Neural cell (in vitro differentiated cells): ENCODE measurements at regions not wholly inside any gene's neighbourhood (a gene's known extent, or its start where the extent isn't known, plus 50 kb on each side); places are given as distances from the start of the nearest gene placed in this dataset.

Source experiments
- H2AFZ ChIP-seq: fragments of 200-600, 300-800 bp; sonication (generic), shearing (Covaris generic); 2 replicates; pipeline ENCODE4 v1.6.0; 2014; ENCODE audit warnings: low read depth, mild to moderate bottlenecking, antibody characterized with exemption, low read length, moderate library complexity
- H3F3A ChIP-seq: fragments of 200-600 bp; shearing (Covaris generic); 2 replicates; pipeline ENCODE4 v1.6.1; 2016; ENCODE audit warnings: mild to moderate bottlenecking, moderate library complexity, mixed read lengths, antibody characterized with exemption, low read length; ENCODE audit not compliant: insufficient read depth, poor library complexity, severe bottlenecking
- H3K27ac ChIP-seq: fragments of 200-600, 300-800 bp; sonication (generic), shearing (Covaris generic); 2 replicates; pipeline ENCODE4 v1.5.1; 2014; ENCODE audit warnings: mild to moderate bottlenecking, low read length, moderate library complexity
- H3K27me3 ChIP-seq: fragments of 300-800, 200-600 bp; sonication (generic), shearing (Covaris generic); 2 replicates; pipeline ENCODE4 v1.6.0; 2014; ENCODE audit warnings: mild to moderate bottlenecking, low read depth, low read length, moderate library complexity; ENCODE audit not compliant: insufficient read depth
- H3K36me3 ChIP-seq: fragments of 300-800, 200-600 bp; sonication (generic), shearing (Covaris generic); 2 replicates; pipeline ENCODE4 v1.5.1; 2014; ENCODE audit warnings: mild to moderate bottlenecking, antibody characterized with exemption, low read length, moderate library complexity; ENCODE audit not compliant: insufficient read depth
- H3K4me2 ChIP-seq: fragments of 300-800, 200-600 bp; sonication (generic), shearing (Covaris generic); 2 replicates; pipeline ENCODE4 v1.6.0; 2014; ENCODE audit warnings: mild to moderate bottlenecking, low read length
- H3K4me3 ChIP-seq: fragments of 300-800, 200-600 bp; sonication (generic), shearing (Covaris generic); 2 replicates; pipeline ENCODE4 v1.5.1; 2014; ENCODE audit warnings: mild to moderate bottlenecking, low read length, moderate library complexity
- H3K79me2 ChIP-seq: fragments of 200-600 bp; shearing (Covaris generic); replicated peaks from 2 replicates; pipeline ENCODE4 v1.6.0; 2014; ENCODE audit warnings: mild to moderate bottlenecking, low read length, moderate library complexity; ENCODE audit not compliant: insufficient read depth
- H3K9ac ChIP-seq: fragments of 300-800, 200-600 bp; sonication (generic), shearing (Covaris generic); 2 replicates; pipeline ENCODE4 v1.6.1; 2016; ENCODE audit warnings: mild to moderate bottlenecking, low read length, mixed read lengths
- H3K9me2 ChIP-seq: fragments of 200-600 bp; shearing (Covaris generic); 2 replicates; pipeline ENCODE4 v1.6.1; 2016; ENCODE audit warnings: mild to moderate bottlenecking, low read length, mixed read lengths; ENCODE audit not compliant: insufficient read depth
- H3K9me3 ChIP-seq: fragments of 200-600, 300-800 bp; sonication (generic), shearing (Covaris generic); 2 replicates; pipeline ENCODE4 v1.6.1; 2016; ENCODE audit warnings: mild to moderate bottlenecking, mixed run types, low read length, moderate library complexity, mixed read lengths
- H4K20me1 ChIP-seq: fragments of 200-600 bp; shearing (Covaris generic); 2 replicates; pipeline ENCODE4 v1.6.1; 2016; ENCODE audit warnings: mild to moderate bottlenecking, mixed run types; ENCODE audit not compliant: insufficient read depth
- EP300 ChIP-seq: fragments of 450-650 bp; conservative IDR thresholded peaks from 2 replicates; pipeline ENCODE4 v1.6.1; 2014; ENCODE audit warnings: antibody characterized with exemption, mild to moderate bottlenecking, moderate library complexity; ENCODE audit not compliant: poor library complexity, severe bottlenecking
- EZH2 ChIP-seq: fragments of 200-600, 300-800 bp; shearing (Covaris generic), sonication (generic); IDR thresholded peaks from 2 replicates; pipeline ENCODE4 v1.6.1; 2014; ENCODE audit warnings: antibody characterized with exemption, low read length, borderline replicate concordance, mild to moderate bottlenecking; ENCODE audit not compliant: insufficient read depth, poor library complexity, severe bottlenecking
- MXI1 ChIP-seq: fragments of 450-650 bp; conservative IDR thresholded peaks from 2 replicates; pipeline ENCODE4 v1.6.1; 2014; ENCODE audit warnings: antibody characterized with exemption, mild to moderate bottlenecking; ENCODE audit not compliant: poor library complexity, severe bottlenecking
- POLR2AphosphoS5 ChIP-seq: IDR thresholded peaks from 2 replicates; pipeline ENCODE4 v1.6.1; 2012
- RAD21 ChIP-seq: fragments of 450-650 bp; conservative IDR thresholded peaks from 2 replicates; pipeline ENCODE4 v1.6.1; 2014; ENCODE audit warnings: antibody characterized with exemption, mild to moderate bottlenecking, moderate library complexity
- SMC3 ChIP-seq: fragments of 450-650 bp; conservative IDR thresholded peaks from 2 replicates; pipeline ENCODE4 v1.6.1; 2014; ENCODE audit warnings: antibody characterized with exemption, mild to moderate bottlenecking, moderate library complexity; ENCODE audit not compliant: poor library complexity
- TAF1 ChIP-seq: IDR thresholded peaks from 2 replicates; pipeline ENCODE4 v1.6.1; 2012; ENCODE audit warnings: low read depth
- TF ChIP-seq, protein P1 (sequence below): fragments of 450-650 bp; IDR thresholded peaks from 2 replicates; pipeline ENCODE4 v1.5.1; 2014; ENCODE audit warnings: antibody characterized with exemption, mild to moderate bottlenecking, moderate library complexity; ENCODE audit not compliant: poor library complexity, severe bottlenecking
- TF ChIP-seq, protein P2 (sequence below): IDR thresholded peaks from 2 replicates; pipeline ENCODE4 v1.6.1; 2012; ENCODE audit warnings: borderline replicate concordance

DNA sequence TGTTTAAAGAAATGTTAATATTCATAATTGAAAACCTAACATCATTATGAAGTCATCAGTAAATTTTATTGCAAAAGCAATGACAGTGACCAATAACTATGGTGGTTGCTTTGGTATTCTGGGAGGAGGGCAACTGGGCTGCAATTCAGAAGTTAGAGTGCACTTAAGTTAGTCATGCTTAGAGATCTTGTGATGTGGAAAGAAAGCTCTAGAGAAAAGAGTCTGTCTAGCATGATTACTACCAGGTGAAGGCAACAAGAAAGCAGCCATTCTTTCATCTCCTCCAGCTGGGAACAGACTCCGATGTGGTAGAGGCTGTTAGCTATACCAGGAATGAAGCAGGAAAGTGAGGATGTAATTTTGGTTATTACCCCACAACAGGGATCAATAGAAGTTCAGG, 625.6 kb downstream of the SI start:
- peaks cover 6% of the 10 kb centered on the region for H3K9me3 ChIP-seq
- H3K4me2 ChIP-seq: no peak overlapping the region
- no peaks in the 10 kb centered on the region for H3K36me3 ChIP-seq
- H3K4me3 ChIP-seq: no peak overlapping the region
- H3K9me2 ChIP-seq: no peaks in the 10 kb centered on the region
- no peaks in the 10 kb centered on the region for H3K79me2 ChIP-seq
- H3F3A ChIP-seq: no peaks in the 10 kb centered on the region
- H3K27me3 ChIP-seq: no peaks in the 10 kb centered on the region
- no peak overlapping the region for H3K9ac ChIP-seq
- H4K20me1 ChIP-seq: no peaks in the 10 kb centered on the region
- TF ChIP-seq POLR2AphosphoS5 (no peak), RAD21 (no peak), EP300 (no peak)
- TF ChIP-seq, protein P1, sequence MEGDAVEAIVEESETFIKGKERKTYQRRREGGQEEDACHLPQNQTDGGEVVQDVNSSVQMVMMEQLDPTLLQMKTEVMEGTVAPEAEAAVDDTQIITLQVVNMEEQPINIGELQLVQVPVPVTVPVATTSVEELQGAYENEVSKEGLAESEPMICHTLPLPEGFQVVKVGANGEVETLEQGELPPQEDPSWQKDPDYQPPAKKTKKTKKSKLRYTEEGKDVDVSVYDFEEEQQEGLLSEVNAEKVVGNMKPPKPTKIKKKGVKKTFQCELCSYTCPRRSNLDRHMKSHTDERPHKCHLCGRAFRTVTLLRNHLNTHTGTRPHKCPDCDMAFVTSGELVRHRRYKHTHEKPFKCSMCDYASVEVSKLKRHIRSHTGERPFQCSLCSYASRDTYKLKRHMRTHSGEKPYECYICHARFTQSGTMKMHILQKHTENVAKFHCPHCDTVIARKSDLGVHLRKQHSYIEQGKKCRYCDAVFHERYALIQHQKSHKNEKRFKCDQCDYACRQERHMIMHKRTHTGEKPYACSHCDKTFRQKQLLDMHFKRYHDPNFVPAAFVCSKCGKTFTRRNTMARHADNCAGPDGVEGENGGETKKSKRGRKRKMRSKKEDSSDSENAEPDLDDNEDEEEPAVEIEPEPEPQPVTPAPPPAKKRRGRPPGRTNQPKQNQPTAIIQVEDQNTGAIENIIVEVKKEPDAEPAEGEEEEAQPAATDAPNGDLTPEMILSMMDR: no peak
- TF ChIP-seq, protein P2, sequence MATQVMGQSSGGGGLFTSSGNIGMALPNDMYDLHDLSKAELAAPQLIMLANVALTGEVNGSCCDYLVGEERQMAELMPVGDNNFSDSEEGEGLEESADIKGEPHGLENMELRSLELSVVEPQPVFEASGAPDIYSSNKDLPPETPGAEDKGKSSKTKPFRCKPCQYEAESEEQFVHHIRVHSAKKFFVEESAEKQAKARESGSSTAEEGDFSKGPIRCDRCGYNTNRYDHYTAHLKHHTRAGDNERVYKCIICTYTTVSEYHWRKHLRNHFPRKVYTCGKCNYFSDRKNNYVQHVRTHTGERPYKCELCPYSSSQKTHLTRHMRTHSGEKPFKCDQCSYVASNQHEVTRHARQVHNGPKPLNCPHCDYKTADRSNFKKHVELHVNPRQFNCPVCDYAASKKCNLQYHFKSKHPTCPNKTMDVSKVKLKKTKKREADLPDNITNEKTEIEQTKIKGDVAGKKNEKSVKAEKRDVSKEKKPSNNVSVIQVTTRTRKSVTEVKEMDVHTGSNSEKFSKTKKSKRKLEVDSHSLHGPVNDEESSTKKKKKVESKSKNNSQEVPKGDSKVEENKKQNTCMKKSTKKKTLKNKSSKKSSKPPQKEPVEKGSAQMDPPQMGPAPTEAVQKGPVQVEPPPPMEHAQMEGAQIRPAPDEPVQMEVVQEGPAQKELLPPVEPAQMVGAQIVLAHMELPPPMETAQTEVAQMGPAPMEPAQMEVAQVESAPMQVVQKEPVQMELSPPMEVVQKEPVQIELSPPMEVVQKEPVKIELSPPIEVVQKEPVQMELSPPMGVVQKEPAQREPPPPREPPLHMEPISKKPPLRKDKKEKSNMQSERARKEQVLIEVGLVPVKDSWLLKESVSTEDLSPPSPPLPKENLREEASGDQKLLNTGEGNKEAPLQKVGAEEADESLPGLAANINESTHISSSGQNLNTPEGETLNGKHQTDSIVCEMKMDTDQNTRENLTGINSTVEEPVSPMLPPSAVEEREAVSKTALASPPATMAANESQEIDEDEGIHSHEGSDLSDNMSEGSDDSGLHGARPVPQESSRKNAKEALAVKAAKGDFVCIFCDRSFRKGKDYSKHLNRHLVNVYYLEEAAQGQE: no peak
- no peak overlapping the region for H2AFZ ChIP-seq
- H3K27ac ChIP-seq: no peak overlapping the region

DNA sequence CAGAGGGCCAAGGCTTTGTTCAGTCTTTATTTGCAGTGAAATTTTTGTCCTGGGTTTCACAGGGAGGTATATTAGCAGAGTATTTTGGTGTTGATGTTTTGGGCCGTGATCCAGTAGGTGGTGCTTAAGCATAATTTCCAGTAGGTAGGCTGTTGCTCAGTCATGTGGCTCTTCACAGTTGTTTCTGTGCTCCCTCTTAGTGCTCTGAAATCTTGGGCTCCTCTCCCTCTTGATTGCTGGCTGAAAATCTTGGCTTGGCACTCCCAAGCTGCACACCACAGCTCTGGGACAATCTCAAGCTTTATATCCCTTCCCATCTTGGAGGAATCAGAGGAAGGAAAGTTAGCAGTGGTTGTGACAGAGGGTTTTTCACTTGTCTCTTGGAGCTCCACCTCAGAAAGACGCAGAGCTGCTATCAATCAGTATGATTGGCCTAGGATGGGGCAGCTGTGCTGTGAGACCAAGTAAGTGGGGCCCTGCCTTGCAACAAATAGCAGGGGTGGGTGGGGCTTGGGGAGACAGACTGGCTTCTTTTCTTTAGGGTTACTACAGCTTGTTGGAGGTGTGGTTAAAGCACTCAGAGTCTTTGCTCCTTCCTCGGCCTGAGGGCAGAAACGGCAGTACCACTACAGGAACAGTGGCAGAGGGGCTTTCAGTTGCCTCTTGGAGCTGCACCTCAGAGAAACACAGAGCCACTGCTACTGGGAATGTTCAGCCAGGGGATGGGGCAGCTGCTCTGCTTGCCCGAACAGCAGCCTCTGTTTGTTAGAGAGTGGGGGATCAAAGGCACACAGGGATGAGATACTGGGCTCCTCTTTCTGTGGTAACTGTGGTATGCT, 627.0 kb downstream of the SI start:
- H3K27ac ChIP-seq: no peak overlapping the region
- no peaks in the 10 kb centered on the region for H3F3A ChIP-seq
- no peaks in the 10 kb centered on the region for H3K9me2 ChIP-seq
- no peak overlapping the region for H3K9ac ChIP-seq
- H3K4me2 ChIP-seq: no peak overlapping the region
- no peaks in the 10 kb centered on the region for H3K27me3 ChIP-seq
- TF ChIP-seq POLR2AphosphoS5 (no peak), EP300 (no peak), SMC3 (no peak), EZH2 (no peak), MXI1 (no peak), TAF1 (no peak), RAD21 (no peak)
- TF ChIP-seq, protein P2: no peak
- TF ChIP-seq, protein P1: no peak
- no peaks in the 10 kb centered on the region for H3K79me2 ChIP-seq
- H3K36me3 ChIP-seq: no peaks in the 10 kb centered on the region
- no peak overlapping the region for H2AFZ ChIP-seq
- no peak overlapping the region for H3K4me3 ChIP-seq
- H3K9me3 ChIP-seq: peaks cover 6% of the 10 kb centered on the region
- H4K20me1 ChIP-seq: no peaks in the 10 kb centered on the region
